NK-92 treated with Interleukin-12 subunit alpha and Interleukin-12 subunit beta, amount 100 ng/mL, for 24 hours (cell line): ENCODE measurements at regions not wholly inside any gene's neighbourhood (a gene's known extent, or its start where the extent isn't known, plus 50 kb on each side); places are given as distances from the start of the nearest gene placed in this dataset.
"Not testable (repeated sequence)": the region's sequence is repeated elsewhere in the genome, so short reads cannot be mapped to it uniquely, and the experiment has no call there.

Experiments used
- DNase-seq: peaks from one replicate; lab custom pipeline; 2025; lab: John Stamatoyannopoulos, UW

DNA sequence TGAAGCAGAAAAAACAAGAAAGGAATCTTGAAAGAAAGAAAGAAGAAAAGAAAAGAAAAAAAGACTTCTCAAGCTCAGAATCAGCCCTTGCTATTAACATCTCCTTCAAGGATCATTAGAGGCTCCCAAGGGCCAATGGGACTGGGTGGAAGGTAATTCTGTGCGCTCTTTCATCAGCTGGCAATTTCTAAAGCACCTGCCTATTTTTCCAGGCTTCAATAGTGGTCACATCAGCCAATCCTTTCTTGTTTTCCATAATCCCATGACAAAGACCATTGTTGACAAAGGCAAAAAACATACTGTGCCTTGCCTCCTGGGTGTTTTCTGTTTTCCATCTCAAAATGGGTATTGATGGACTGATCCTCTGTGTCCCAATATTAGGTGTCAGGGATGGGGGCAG, 88.2 kb upstream of the TSC22D1 start:
- no peak for DNase-seq

DNA sequence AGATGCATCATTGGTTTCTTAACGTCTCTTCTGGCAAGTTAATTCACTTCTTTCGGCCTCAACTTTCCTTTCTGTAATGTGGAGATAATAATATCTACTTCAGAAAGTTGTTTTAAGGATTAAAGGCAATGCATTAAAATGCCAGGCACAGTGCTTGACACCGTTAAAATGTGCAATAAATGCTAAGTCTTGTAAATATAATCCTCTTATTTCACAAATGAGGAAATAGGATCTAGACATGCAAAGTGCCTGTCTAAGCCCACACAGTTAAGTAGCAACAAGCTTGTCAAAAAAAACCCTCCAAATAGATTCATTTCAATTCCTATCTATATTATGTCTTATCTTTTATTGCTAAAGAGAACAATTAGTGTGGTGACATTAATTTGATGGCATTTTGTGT, 86.4 kb upstream of the TSC22D1 start:
- DNase-seq = no peak

DNA sequence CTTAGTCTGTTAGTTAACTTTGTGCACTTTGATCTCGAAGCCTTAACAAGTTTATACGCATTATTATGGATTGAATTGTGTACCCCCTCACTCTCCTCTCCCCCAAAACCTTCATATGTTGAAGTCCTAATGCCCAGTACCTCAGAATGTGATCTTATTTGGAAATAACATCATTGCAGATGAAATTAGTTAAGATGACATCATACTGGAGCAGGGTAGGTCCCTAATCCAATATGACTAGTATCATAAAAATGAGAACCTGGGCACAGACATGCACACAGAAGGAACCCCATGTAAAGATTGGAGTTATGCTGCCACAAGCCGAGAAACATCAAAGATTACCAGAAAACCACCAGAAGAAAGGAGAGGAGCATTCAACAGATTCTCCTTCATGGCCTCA, 85.8 kb upstream of the TSC22D1 start:
- DNase-seq = no peak

DNA sequence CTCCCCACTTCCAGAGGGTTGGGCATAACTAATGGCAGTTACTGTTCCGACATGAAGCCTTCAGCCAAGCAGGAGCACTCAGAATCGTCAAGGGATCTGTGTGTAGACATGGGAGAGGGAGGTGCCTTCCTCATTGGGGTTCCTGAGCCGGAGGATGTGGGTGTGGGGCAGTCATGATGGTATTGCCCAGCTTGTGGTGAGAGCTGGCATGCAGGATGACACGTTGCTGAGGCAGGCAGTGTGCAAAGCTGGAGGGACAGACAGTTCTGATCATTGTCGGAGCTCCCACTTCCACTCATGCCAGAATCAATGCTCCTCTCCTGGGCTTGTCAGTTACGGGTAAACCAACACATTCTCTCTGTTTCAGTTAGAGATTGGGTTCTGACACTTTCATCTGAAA, 83.9 kb upstream of the TSC22D1 start:
- no peak for DNase-seq

DNA sequence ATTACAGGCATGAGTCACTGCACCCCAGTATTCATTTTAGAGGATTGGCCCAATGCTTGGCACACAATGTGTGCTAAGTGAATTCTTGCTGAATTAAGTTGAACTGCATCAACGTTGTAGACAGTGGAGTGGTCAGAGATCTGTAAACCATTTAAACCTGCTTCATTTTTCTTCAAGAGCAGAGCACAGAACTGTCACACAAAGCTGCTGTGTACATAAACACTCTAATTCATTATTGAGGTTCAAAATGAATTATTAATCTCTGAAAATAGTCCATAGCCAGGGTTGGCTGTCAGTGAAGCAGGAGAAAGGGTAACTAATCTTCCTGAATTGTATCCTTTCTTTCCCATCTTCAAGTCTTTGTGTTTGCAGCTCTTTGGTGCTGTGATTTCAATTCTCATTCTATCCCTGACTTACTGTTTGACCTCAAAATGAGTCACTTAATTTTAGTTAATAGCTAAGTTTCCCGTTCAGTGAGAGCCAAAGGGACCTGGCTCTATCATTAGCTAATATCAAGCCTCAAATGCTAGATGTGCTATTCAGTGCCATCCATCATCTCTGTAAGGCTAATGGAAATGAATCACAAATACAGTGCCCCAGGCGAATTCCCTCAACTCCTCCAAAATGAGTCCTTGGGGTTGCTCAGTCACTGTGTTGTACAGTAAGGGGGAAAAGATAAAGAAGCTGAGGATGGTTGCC, 77.0 kb upstream of the TSC22D1 start:
- no peak for DNase-seq

DNA sequence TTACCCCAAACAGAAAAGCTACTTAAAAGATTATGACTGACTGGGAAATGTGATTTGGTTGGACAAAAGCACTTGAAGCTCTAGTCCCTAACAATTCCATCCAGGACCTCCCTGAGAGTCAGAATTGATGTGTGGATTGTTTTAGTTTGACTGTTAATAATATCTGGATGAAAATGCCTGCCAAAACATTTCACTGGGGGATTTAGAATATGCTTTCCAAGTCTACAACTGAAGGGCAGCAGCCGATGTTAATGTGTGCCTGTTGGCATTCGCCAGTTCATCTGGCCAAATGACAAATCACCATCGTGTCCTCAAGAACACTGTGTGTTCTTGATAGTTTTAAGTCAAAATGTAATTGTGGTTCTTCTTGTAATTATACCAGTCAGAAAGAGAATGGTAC, 76.0 kb upstream of the TSC22D1 start:
- no peak for DNase-seq

DNA sequence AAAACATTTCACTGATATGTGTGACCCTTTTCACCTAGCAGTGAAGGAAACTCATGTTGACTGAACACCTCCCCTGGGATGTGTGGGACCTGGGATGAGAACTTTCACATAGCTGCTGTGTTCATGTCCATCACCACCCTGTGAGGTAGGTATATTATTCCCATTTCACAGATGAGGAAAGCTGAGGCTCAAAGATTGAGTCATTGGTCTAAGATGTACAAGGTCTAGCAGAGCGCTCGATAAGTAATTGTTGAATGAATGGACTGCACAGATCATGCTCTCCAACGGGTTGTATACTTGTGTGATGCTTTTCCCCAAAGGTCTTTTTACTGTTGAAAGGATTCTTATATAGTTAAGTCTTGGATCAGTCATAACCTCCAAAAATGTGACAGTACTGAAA, 75.6 kb upstream of the TSC22D1 start:
- no peak for DNase-seq

DNA sequence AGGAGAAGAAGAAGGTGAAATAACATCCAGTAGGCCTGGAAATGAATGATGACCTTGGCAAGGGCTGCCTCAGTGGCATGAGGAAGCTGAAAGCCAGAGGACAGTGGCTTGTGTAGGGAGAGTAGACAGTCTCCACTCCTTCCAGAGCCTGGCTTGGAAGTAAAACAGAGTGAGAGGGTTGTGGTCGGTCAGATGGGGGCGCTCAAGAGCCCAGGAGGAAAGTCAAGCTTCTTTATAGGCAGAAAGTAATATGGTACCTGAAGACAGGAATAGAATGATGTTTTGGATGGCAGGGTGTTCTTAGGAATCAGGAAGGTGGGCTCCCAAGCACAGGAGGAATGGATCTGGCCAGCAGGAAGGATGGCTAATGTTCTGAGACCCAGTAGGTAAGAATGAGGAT, 75.1 kb upstream of the TSC22D1 start:
- no peak for DNase-seq

DNA sequence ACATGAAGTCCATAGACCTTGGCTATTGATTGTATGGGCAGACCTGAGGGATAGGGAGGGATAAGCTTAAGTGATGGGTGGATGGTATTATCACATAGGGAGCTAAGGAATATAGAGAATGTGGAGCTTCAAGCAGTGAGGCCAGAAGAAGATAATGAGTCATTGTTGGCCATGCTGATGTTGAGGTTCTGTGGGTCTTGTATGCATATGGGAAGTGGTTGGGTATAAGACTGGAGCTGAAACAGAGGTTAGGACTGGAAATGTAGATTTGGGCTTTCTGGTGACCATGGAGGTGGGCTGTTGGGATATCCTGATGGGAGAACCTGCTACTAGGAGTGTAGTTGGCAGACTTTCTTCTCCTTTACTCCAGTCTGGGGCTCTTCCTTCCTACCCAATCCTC, 73.7 kb upstream of the TSC22D1 start:
- DNase-seq = no peak

DNA sequence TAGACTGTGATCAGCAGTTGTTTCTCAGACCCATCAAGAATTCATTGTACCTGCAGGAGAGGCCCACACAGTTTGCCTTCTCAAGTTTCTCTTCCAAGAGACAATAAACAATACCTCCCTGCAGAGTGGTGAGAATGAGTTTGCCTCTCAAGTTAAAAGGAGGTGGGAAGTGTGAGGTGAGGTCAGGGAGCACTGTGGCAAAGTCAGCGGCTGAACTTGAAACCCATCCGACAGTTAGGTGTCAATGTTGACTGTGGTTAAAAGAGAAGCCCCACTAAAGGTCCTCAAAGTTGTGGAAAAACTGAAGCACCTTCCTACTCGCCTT, 72.9 kb upstream of the TSC22D1 start:
- DNase-seq = no peak

DNA sequence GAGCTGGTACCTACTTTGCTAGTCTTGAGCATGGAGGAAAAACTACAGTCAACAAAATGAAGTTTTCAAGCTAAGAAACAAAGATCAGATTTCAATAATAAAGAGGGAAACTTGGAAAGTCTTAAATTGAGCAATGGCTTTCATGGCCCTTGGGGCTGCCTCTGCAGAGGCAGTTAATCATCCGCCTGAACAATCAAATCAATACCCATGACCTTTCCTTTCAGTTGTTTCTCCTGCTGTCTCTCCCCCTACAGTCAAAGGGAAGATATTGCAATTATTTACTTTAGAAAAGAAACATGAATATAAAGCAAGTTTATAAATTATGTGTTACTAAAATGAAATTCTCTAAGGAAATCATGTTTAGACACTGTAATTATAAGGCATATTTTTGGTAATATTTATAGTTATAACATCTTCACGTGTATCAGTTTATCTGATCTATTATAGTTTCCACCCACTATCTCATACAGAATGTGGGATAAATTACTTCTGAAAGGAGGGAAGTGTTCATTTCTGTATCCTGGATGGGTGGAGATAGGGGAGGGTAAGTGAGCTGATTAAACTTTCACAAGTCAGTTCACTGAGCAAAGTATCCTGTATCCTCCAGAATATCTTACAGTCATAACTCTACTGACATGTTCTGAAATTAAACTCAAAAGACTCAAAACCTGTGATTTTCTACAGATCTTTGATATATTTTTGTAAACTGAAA, 72.4 kb upstream of the TSC22D1 start:
- DNase-seq = no peak

DNA sequence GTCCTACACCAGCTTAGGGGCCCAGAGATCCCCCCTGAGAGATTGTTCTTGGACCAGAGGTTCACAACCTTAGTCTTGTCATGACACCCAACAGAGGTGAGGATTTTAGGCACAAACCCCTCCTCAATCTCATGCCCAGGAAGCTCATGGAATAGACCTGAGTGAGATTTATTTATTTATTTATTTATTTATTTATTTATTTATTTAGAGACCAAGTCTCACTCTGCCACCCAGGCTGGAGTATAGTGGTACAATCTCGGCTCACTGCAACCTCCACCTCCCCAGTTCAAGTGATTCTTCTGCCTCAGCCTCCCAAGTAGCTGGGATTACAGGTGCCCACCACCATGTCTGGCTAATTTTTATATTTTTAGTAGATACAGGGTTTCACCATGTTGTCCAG, 71.4 kb upstream of the TSC22D1 start:
- not testable (repeated sequence) for DNase-seq

DNA sequence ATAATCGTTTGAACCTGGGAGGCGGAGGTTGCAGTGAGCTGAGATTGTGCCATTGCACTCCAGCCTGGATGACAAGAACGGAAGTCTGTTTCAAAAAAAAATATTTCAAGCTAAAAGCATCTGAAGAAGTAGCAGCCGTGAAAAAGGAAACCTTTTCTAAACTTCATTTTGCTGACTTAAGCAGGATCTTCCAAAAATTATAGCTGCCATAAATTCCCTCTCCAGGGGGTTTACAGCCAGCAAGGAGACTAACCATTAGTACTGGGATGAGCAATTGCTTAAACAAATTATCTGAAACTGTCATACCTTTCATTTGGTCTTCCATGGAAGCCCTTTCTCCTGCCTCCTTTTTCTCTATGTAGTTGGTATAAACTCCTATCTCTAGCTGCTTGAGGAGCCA, 69.9 kb upstream of the TSC22D1 start:
- DNase-seq = no peak

DNA sequence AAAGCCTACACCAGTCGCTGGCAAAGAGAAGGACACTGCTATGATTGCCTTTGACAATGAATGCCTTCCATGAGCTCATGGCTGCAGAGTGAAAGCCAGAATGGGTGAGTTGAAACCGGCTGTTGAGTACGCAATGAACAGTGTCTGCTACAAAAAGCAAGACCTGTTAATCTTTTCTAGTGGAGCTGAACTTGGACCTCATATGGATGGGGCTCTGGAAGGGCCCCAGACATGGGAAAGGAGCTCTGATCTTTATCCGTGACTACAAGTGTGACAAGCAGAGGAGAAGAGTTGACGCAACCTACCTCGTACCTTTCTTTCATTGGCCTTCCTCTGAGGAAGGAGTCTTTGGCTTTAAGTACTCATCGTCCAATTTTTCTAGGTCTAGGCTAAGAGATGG, 67.1 kb upstream of the TSC22D1 start:
- no peak for DNase-seq

DNA sequence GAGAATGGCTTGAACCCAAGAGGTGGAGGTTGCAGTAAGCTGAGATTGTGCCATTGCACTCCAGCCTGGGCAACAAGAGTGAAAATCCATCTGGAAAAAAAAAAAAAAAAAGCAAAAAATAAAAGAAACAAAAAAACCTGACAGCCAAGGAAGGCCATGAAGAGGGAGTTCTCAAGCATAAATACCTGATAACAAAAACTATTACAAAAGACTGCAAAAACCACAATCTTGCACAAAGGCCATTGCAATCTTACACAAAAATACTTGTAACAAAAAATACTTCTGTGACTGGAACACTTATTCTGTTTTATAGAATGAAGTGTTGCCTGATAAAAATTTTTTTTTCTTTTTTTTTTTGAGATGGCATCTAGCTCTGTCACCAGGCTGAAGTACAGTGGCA, 61.5 kb upstream of the TSC22D1 start:
- no peak for DNase-seq

DNA sequence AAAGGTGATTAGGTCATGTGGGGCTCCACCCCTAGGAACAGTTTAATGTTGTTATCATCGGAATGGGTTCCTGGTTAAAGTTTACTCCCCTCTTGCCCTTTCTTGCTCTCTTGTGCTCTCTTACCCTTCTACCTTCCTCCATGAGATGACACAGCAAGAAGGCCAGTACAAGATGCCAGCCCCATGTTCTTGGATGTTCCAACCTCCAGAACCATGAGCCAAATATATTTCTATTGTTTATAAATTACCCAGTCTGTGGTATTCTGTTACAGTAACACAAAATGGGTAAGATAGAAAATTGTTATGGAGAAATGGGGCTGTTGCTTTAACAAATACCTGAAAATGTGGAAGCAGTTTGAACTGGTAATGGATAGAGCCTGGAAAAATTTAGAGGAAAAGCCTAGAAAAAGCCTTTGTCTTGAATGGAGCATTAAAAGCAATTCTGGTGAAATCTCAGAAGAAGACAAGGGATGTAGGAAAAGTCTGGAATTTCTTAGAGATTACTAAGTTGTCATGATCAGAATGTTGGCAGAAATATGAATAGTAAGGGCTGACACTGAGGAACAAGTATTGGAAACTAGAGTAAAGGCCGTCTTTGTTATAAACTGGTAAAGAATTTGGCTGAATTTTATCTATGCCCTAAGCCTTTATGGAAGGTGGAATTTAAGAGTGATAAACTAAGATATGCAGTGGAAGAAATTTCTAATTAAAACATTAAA, 53.5 kb upstream of the TSC22D1 start:
- no peak for DNase-seq

DNA sequence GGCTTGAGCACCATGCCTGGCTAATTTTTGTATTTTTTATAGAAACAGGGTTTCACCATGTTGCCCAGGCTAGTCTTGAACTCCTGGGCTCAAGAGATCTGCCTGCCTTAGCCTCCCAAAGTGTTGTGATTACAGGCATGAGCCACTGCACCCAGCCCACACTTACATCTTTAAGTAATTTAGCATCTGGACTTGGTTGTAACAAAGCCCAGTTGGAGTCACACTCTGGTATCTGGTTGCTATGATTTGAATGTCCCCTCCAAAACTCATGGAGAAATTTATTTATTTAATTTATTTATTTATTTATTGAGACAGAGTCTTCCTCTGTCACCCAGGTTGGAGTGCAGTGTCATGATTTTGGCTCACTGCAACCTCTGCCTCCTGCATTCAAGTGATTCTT, 52.7 kb upstream of the TSC22D1 start:
- DNase-seq = not testable (repeated sequence)

DNA sequence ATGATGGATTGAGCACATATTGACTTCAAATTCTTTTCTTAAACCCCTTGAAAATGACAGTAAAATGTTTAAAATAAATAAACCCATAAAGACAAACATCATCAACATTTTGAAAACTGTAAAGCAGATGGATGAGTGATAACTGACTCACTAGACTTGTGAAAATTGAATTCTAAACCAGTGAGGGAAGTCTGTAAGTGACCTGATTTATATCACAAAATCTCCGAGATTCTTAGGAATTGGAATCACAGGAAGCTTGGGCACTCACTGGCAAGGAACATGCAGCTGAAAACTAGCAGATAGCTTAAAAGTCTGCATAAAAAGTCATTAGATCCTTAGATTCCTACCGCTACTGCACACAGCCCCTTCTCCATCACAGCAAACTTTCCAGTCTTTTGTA, 51.3 kb upstream of the TSC22D1 start:
- DNase-seq = no peak

DNA sequence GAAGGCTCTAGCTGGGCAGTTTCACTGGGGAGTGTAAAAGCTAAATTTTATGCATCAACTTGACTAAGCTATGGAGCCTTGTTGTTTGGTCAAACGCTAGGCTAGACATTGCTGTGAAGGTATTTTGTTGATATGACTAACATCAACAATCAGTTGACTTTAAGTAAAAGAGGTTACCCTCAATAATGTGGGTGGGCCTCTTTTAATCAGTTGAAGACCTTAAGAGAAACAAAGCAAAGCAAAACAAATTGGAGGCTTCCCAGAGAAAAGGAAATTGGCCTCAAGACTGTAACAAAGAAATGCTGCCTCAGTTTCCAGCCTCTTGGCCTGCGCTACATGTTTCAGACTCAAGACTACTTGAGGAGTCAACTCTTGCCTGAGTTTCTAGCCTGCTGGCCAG, 50.0 kb upstream of the TSC22D1 start:
- DNase-seq = no peak
